Loucy (cell line): ENCODE measurements at regions not wholly inside any gene's neighbourhood (a gene's known extent, or its start where the extent isn't known, plus 50 kb on each side); places are given as distances from the start of the nearest gene placed in this dataset.

ENCODE experiments used
- H2AFZ ChIP-seq: fragments of 200-600 bp; sonication (generic); 2 replicates; pipeline ENCODE4 v1.6.0; 2016; ENCODE audit warnings: antibody characterized with exemption, mild to moderate bottlenecking, low read length, moderate library complexity
- H3F3A ChIP-seq: fragments of 200-600 bp; 2 replicates; pipeline ENCODE4 v1.6.0; 2016; ENCODE audit warnings: antibody characterized with exemption, low read depth, mild to moderate bottlenecking
- H3K27me3 ChIP-seq: fragments of 200-600 bp; sonication (generic); 2 replicates; pipeline ENCODE4 v1.6.1; 2014; ENCODE audit warnings: low read length, mild to moderate bottlenecking; ENCODE audit not compliant: insufficient read depth, poor library complexity, severe bottlenecking
- H3K36me3 ChIP-seq: fragments of 200-600 bp; sonication (generic); 2 replicates; pipeline ENCODE4 v1.6.1; 2016; ENCODE audit warnings: low read length; ENCODE audit not compliant: insufficient read depth
- H3K4me1 ChIP-seq: fragments of 200-600 bp; sonication (generic); 2 replicates; pipeline ENCODE4 v1.5.1; 2014; ENCODE audit warnings: low read length, mild to moderate bottlenecking; ENCODE audit not compliant: insufficient read depth, poor library complexity, severe bottlenecking
- H3K4me2 ChIP-seq: fragments of 200-600 bp; sonication (generic); 2 replicates; pipeline ENCODE4 v1.6.0; 2014; ENCODE audit warnings: antibody characterized with exemption, low read length, low read depth, mild to moderate bottlenecking; ENCODE audit not compliant: poor library complexity, severe bottlenecking
- H3K4me3 ChIP-seq: fragments of 200-600 bp; sonication (generic); 2 replicates; pipeline ENCODE4 v1.5.1; 2014; ENCODE audit warnings: low read length, mild to moderate bottlenecking, mixed read lengths; ENCODE audit not compliant: poor library complexity, severe bottlenecking
- H3K79me2 ChIP-seq: fragments of 200-600 bp; sonication (generic); 2 replicates; pipeline ENCODE4 v1.6.1; 2014; ENCODE audit warnings: low read length; ENCODE audit not compliant: insufficient read depth
- H3K9ac ChIP-seq: fragments of 200-600 bp; sonication (generic); 2 replicates; pipeline ENCODE4 v1.6.0; 2014; ENCODE audit warnings: mild to moderate bottlenecking, low read depth, low read length, moderate library complexity; ENCODE audit not compliant: poor library complexity, severe bottlenecking
- H3K9me2 ChIP-seq: fragments of 200-600 bp; sonication (generic); replicated peaks from 2 replicates; pipeline ENCODE4 v1.6.1; 2016; ENCODE audit warnings: low read depth, low read length, mixed read lengths
- H3K9me3 ChIP-seq: fragments of 200-600 bp; sonication (generic); 2 replicates; pipeline ENCODE4 v1.6.1; 2014; ENCODE audit warnings: mild to moderate bottlenecking, antibody characterized with exemption, low read length, low read depth; ENCODE audit not compliant: insufficient read depth
- H4K20me1 ChIP-seq: fragments of 200-600 bp; sonication (generic); 2 replicates; pipeline ENCODE4 v1.6.0; 2014; ENCODE audit warnings: antibody characterized with exemption, low read length, mild to moderate bottlenecking; ENCODE audit not compliant: insufficient read depth, poor library complexity, severe bottlenecking
- CTCF ChIP-seq: fragments of 200-600 bp; sonication (generic); conservative IDR thresholded peaks from 2 replicates; pipeline ENCODE4 v1.5.1; 2014; ENCODE audit warnings: mild to moderate bottlenecking, antibody characterized with exemption, low read length
- EZH2phosphoT487 ChIP-seq: fragments of 200-600 bp; IDR thresholded peaks from 2 replicates; pipeline ENCODE4 v1.6.1; 2018; ENCODE audit warnings: antibody characterized with exemption, mild to moderate bottlenecking, moderate library complexity, borderline replicate concordance

- Histone ChIP-seq H3K4me3 (no peak overlapping the region), H3K9me2 (no peaks in the 10 kb centered on the region), H3K4me2 (no peak overlapping the region), H4K20me1 (no peaks in the 10 kb centered on the region), H3K27me3 (no peaks in the 10 kb centered on the region), H3K36me3 (no peaks in the 10 kb centered on the region), H3K79me2 (no peaks in the 10 kb centered on the region), H3K9ac (no peak overlapping the region), H2AFZ (no peak overlapping the region), H3K9me3 (no peaks in the 10 kb centered on the region), H3K4me1 (no peaks in the 10 kb centered on the region), H3F3A (no peaks in the 10 kb centered on the region)
- TF ChIP-seq CTCF (no peak), EZH2phosphoT487 (no peak)
Observed at GRCh38 chr6:40937491-40937890, 101.5 kb downstream of the UNC5CL start.

GRCh38 chr6:40936818-40937251 is 102.2 kb downstream of the UNC5CL start:
- TF ChIP-seq CTCF = no peak
- TF ChIP-seq EZH2phosphoT487 = no peak
- H3K9me2 ChIP-seq = no peaks in the 10 kb centered on the region
- H3K9ac ChIP-seq = no peak overlapping the region
- no peak overlapping the region for H3K4me2 ChIP-seq
- H3K27me3 ChIP-seq = no peaks in the 10 kb centered on the region
- H3K36me3 ChIP-seq = no peaks in the 10 kb centered on the region
- no peaks in the 10 kb centered on the region for H3K4me1 ChIP-seq
- no peaks in the 10 kb centered on the region for H3K9me3 ChIP-seq
- H3K79me2 ChIP-seq = no peaks in the 10 kb centered on the region
- no peak overlapping the region for H3K4me3 ChIP-seq
- H4K20me1 ChIP-seq = no peaks in the 10 kb centered on the region
- H3F3A ChIP-seq = no peaks in the 10 kb centered on the region
- H2AFZ ChIP-seq = no peak overlapping the region

- Histone ChIP-seq H3K9me2 (no peaks in the 10 kb centered on the region), H3K9me3 (no peaks in the 10 kb centered on the region), H2AFZ (no peak overlapping the region), H3K27me3 (no peaks in the 10 kb centered on the region), H3K36me3 (no peaks in the 10 kb centered on the region), H3F3A (no peaks in the 10 kb centered on the region), H3K4me1 (no peaks in the 10 kb centered on the region), H3K9ac (no peak overlapping the region), H3K4me2 (no peak overlapping the region), H3K4me3 (no peak overlapping the region), H3K79me2 (no peaks in the 10 kb centered on the region), H4K20me1 (no peaks in the 10 kb centered on the region)
- TF ChIP-seq CTCF (no peak), EZH2phosphoT487 (no peak)
Observed at GRCh38 chr6:40933864-40934263, 105.2 kb downstream of the UNC5CL start.
